ENCODE measurements at regions not wholly inside any gene's neighbourhood (a gene's known extent, or its start where the extent isn't known, plus 50 kb on each side); places are given as distances from the start of the nearest gene placed in this dataset.
"Not testable (repeated sequence)": the region's sequence is repeated elsewhere in the genome, so short reads cannot be mapped to it uniquely, and the experiment has no call there.

GRCh38 chr5:66441351-66441750 lies 154.8 kb upstream of the MAST4 start:
- no peaks in the 10 kb centered on the region for H3K4me1 Mint-ChIP-seq
- no peak for ATAC-seq
- H3K9me3 Mint-ChIP-seq, result no peaks in the 10 kb centered on the region
- no peaks in the 10 kb centered on the region for H3K27me3 Mint-ChIP-seq
- no peak overlapping the region for H3K4me3 Mint-ChIP-seq
- no peak overlapping the region for H3K27ac Mint-ChIP-seq
- H3K36me3 Mint-ChIP-seq, result no peaks in the 10 kb centered on the region

DNA sequence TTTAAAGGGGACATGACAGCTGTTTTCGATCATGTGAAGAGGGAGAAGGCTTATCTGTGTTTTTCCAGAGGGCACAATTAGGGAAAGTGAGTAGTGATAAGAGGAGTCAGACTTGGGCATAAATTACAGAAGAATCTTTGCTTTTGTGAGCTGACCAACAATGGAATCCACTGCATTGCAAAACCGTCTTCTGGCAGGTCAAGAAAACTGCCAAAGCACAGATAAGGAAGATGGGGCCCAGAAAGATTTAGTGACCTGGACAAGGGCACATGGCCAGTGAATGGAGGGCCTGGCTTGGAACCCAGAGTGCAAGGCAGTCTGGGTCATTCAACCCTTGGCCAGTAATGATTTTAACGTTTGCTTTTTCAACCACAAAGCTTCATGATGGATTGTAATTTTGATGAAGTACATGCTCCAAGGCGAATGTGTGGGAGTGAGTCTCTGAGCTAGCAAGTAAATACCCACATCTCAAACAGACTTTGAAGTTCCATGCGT lies 153.2 kb upstream of the MAST4 start:
- Mint-ChIP-seq H3K27me3 (no peaks in the 10 kb centered on the region), H3K9me3 (peaks cover 8% of the 10 kb centered on the region), H3K4me3 (no peak overlapping the region), H3K27ac (no peak overlapping the region), H3K36me3 (peaks cover 7% of the 10 kb centered on the region), H3K4me1 (no peaks in the 10 kb centered on the region)
- ATAC-seq, result no peak

DNA sequence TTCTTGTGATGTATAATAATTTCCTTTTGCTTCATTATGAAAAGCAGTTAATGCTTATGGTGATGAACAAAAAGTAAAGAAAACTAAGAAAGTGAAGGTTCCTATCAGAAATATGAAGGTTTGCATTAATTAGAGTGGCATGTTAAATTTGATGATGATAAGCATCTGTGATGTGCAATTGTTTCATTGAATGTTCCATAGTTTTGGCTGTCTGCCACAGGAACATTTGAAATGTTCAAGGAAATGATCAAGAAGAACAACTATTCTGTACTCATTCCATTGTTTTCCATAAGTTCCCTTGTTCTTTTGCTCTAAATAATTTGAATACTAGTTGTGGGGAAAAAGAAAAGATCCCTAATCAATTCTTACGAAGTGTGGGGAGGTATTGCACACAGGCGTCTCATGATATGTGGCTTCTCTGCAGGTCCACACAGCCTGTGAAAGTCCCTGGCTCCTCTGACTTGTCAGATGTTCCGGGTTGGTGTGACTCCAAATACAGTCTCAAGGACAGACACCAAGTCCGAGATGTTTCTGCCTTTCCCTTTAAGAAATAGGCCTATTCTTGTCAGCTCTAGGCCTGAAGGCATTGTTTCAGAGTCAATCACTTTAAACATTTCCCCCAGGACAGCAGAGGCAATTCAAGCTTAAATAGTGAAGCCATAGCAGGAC lies 152.6 kb upstream of the MAST4 start:
- Mint-ChIP-seq H3K4me1 (no peaks in the 10 kb centered on the region), H3K27ac (no peak overlapping the region), H3K27me3 (no peaks in the 10 kb centered on the region), H3K4me3 (no peak overlapping the region), H3K36me3 (peaks cover 7% of the 10 kb centered on the region), H3K9me3 (peaks cover 9% of the 10 kb centered on the region)
- ATAC-seq, result no peak

DNA sequence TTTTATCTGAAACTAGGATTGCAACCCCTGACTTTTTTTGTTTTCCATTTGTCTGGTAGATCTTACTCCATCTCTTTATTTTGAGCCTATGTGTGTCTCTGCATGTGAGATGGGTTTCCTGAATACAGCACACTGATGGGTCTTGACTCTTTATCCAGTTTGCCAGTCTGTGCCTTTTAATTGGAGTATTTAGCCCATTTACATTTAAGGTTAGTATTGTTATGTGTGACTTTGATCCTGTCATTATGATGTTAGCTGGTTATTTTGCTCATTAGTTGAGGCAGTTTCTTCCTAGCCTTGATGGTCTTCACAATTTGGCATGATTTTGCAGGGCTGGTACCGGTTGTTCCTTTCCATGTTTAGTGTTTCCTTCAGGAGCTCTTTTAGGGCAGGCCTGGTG lies 148.1 kb upstream of the MAST4 start:
- not testable (repeated sequence) for H3K4me1 Mint-ChIP-seq, H3K4me3 Mint-ChIP-seq, H3K27me3 Mint-ChIP-seq, ATAC-seq, H3K27ac Mint-ChIP-seq
- Mint-ChIP-seq H3K9me3 (peaks cover 13% of the 10 kb centered on the region), H3K36me3 (peaks cover 12% of the 10 kb centered on the region)

- Mint-ChIP-seq H3K4me1 (no peaks in the 10 kb centered on the region), H3K9me3 (peaks cover 15% of the 10 kb centered on the region), H3K36me3 (peaks cover 12% of the 10 kb centered on the region), H3K27ac (no peak overlapping the region), H3K4me3 (no peak overlapping the region), H3K27me3 (no peaks in the 10 kb centered on the region)
- no peak for ATAC-seq
These were observed 146.0 kb upstream of the MAST4 start for GRCh38 chr5:66450237-66450636.

DNA sequence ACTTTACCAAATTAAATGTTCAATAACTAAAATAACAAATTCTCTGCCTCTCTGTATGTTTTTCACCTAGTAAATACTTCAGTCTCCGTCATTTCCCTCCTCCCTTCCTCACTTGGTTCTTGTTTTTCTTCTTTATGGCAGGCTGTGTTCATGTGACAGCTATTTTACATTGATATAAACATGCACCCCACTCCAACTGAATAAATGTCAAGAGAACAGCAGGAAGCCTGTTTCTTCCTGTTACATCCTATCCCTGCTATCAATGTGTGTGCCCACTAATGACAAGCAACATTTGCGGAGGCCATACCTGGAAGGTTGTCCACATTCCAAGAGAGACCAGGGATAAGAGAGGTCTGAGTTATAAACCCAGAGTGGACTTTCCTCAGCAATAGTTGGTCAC lies 145.2 kb upstream of the MAST4 start:
- H3K4me1 Mint-ChIP-seq, result no peaks in the 10 kb centered on the region
- H3K27me3 Mint-ChIP-seq, result no peaks in the 10 kb centered on the region
- H3K36me3 Mint-ChIP-seq, result peaks cover 12% of the 10 kb centered on the region
- H3K4me3 Mint-ChIP-seq, result no peak overlapping the region
- H3K9me3 Mint-ChIP-seq, result peaks cover 16% of the 10 kb centered on the region
- H3K27ac Mint-ChIP-seq, result no peak overlapping the region
- no peak for ATAC-seq

DNA sequence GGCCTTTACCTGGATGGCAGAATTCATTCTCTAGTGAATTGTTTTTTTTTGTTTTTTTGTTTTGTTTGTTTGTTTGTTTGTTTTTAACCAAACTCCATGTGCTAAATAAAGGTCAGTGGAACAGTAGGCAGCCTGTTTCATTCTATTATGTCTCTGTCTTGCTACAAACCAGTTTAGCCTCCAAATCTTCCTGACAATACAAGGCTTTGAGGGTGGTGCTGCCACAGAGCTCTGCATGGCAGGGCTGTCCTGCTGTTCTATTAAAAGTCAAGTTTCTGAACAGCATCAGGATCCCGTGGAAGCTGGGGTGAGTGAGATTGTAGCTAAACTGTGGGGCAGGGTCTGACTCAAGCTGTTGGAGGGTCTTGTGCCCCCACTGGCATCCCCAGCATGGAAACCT lies 144.1 kb upstream of the MAST4 start:
- Mint-ChIP-seq H3K36me3 (peaks cover 10% of the 10 kb centered on the region), H3K4me1 (peaks cover 4% of the 10 kb centered on the region), H3K9me3 (peaks cover 15% of the 10 kb centered on the region), H3K27me3 (no peaks in the 10 kb centered on the region), H3K27ac (no peak overlapping the region), H3K4me3 (no peak overlapping the region)
- ATAC-seq, result no peak

GRCh38 chr5:66454186-66455078 lies 141.8 kb upstream of the MAST4 start:
- Mint-ChIP-seq H3K9me3 (peaks cover 3% of the 10 kb centered on the region), H3K36me3 (no peaks in the 10 kb centered on the region), H3K4me1 (peaks cover 7% of the 10 kb centered on the region), H3K27me3 (no peaks in the 10 kb centered on the region), H3K4me3 (no peak overlapping the region), H3K27ac (no peak overlapping the region)
- ATAC-seq, result no peak

DNA sequence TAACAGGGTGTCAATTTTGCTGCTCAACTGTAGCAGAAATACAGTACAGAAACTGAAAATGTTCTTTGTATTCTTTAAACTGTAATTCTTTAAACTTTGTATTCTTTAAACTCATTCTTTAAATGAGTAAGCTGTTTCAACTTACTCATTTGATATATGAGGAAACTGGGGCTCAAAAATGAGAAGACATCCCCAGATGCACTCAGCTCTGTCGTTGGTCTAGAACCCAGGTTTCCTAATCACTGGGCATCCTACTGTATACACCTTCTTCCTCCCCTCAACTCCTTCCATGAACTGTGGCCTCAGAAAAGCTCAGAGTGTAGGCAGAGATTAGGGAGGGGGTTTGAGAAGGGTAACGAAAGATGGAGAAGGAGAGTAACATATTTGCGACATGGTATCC lies 136.5 kb upstream of the MAST4 start:
- H3K9me3 Mint-ChIP-seq, result peaks cover 3% of the 10 kb centered on the region
- H3K4me1 Mint-ChIP-seq, result peaks cover 7% of the 10 kb centered on the region
- no peak for ATAC-seq
- H3K4me3 Mint-ChIP-seq, result no peak overlapping the region
- no peaks in the 10 kb centered on the region for H3K36me3 Mint-ChIP-seq
- H3K27ac Mint-ChIP-seq, result no peak overlapping the region
- peaks cover 9% of the 10 kb centered on the region for H3K27me3 Mint-ChIP-seq

DNA sequence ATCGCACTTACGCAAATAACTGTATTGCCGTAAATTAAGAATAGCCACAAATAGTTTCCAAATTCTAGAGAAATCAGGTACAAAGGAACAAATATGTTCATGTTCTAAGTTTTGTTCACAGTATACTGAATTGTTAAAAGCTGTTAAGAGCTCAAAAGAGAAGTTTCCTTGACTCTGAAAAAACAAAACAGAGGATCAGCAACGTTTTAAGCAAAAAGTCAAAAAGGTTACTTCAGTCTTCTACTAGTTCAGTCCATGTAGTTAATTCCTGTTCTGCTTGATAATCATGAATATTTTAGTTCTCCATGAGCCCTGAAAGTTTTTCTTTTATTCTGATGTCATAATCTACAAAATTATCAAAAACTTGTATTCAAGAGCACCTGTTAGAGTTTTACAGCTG lies 128.6 kb upstream of the MAST4 start:
- no peak for ATAC-seq
- peaks cover 13% of the 10 kb centered on the region for H3K4me1 Mint-ChIP-seq
- no peaks in the 10 kb centered on the region for H3K27me3 Mint-ChIP-seq
- no peak overlapping the region for H3K27ac Mint-ChIP-seq
- H3K4me3 Mint-ChIP-seq, result no peak overlapping the region
- H3K9me3 Mint-ChIP-seq, result no peaks in the 10 kb centered on the region
- H3K36me3 Mint-ChIP-seq, result no peaks in the 10 kb centered on the region

GRCh38 chr5:66469684-66470083 lies 126.5 kb upstream of the MAST4 start:
- ATAC-seq, result no peak
- Mint-ChIP-seq H3K9me3 (no peaks in the 10 kb centered on the region), H3K27me3 (no peaks in the 10 kb centered on the region), H3K4me1 (peaks cover 24% of the 10 kb centered on the region), H3K36me3 (no peaks in the 10 kb centered on the region), H3K27ac (no peak overlapping the region), H3K4me3 (no peak overlapping the region)

- peaks cover 24% of the 10 kb centered on the region for H3K4me1 Mint-ChIP-seq
- no peak overlapping the region for H3K4me3 Mint-ChIP-seq
- H3K27me3 Mint-ChIP-seq, result no peaks in the 10 kb centered on the region
- H3K9me3 Mint-ChIP-seq, result no peaks in the 10 kb centered on the region
- H3K27ac Mint-ChIP-seq, result peak overlapping the region; percentile 73
- ATAC-seq, result peak; percentile 86
- no peaks in the 10 kb centered on the region for H3K36me3 Mint-ChIP-seq
These were observed 124.2 kb upstream of the MAST4 start for GRCh38 chr5:66472010-66472409.

- peak overlapping the region; percentile 36 for H3K27ac Mint-ChIP-seq
- no peaks in the 10 kb centered on the region for H3K27me3 Mint-ChIP-seq
- no peak for ATAC-seq
- no peaks in the 10 kb centered on the region for H3K9me3 Mint-ChIP-seq
- peaks cover 24% of the 10 kb centered on the region for H3K4me1 Mint-ChIP-seq
- no peak overlapping the region for H3K4me3 Mint-ChIP-seq
- H3K36me3 Mint-ChIP-seq, result no peaks in the 10 kb centered on the region
These were observed 120.5 kb upstream of the MAST4 start for GRCh38 chr5:66475731-66476130.

- peaks cover 6% of the 10 kb centered on the region for H3K36me3 Mint-ChIP-seq
- ATAC-seq, result no peak
- H3K27me3 Mint-ChIP-seq, result no peaks in the 10 kb centered on the region
- peaks cover 11% of the 10 kb centered on the region for H3K4me1 Mint-ChIP-seq
- no peak overlapping the region for H3K4me3 Mint-ChIP-seq
- no peak overlapping the region for H3K27ac Mint-ChIP-seq
- peaks cover 5% of the 10 kb centered on the region for H3K9me3 Mint-ChIP-seq
These were observed 118.6 kb upstream of the MAST4 start for GRCh38 chr5:66477596-66477995.

DNA sequence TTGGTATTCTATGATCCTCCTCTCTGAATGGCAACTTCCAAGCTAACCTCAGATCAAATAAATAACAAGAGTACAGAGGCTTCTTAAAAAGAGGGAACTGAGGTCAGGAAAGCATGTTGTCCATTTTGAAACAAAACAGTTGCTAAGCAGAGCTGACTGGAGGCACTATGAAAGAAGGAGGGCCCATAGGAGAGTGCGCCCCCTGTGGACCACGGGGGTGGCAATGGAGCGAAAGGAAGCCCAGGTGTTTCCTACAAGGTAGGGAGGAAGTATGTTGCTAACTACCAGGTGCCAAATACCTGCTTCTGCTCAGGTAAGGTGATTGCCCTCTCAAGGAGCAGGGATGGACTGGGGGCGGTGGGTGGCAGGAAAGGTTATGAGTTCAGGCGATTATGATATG lies 101.8 kb upstream of the MAST4 start:
- Mint-ChIP-seq H3K4me1 (peaks cover 12% of the 10 kb centered on the region), H3K27ac (peak overlapping the region; percentile 47), H3K4me3 (no peak overlapping the region), H3K36me3 (peaks cover 7% of the 10 kb centered on the region), H3K9me3 (peaks cover 7% of the 10 kb centered on the region), H3K27me3 (no peaks in the 10 kb centered on the region)
- ATAC-seq, result no peak

GRCh38 chr5:66498791-66499207 lies 97.4 kb upstream of the MAST4 start:
- Mint-ChIP-seq H3K4me3 (no peak overlapping the region), H3K27ac (no peak overlapping the region), H3K36me3 (no peaks in the 10 kb centered on the region), H3K9me3 (no peaks in the 10 kb centered on the region), H3K27me3 (no peaks in the 10 kb centered on the region), H3K4me1 (peaks cover 11% of the 10 kb centered on the region)
- no peak for ATAC-seq

Measured in stimulated activated memory B cell treated with anti-CD40 and anti-IgM and Interleukin-4, amounts not matched to agents 10 μg/mL and 1 μg/mL and 100 μg/mL, for 72 hours (primary cell).